Activated T-helper 2 cell treated with anti-CD3 and anti-CD28 coated beads, Interferon-gamma antibody, Interleukin-2, Interleukin-4, amounts not matched to agents 10 μg/mL and 5 μg/mL and 100 μg/mL, durations not matched to agents 14 hours and 24 hours and 36 hours (primary cell): ENCODE measurements at regions not wholly inside any gene's neighbourhood (a gene's known extent, or its start where the extent isn't known, plus 50 kb on each side); places are given as distances from the start of the nearest gene placed in this dataset.

Experiments used
- DNase-seq: peaks from one replicate; pipeline ENCODE4 v3.0.0; 2021; ENCODE audit warnings: low spot score
- H3K27ac Mint-ChIP-seq: one replicate; pipeline ENCODE4 v1.8.0; 2021; ENCODE audit warnings: mixed read lengths
- H3K27me3 Mint-ChIP-seq: one replicate; pipeline ENCODE4 v1.8.0; 2021; ENCODE audit warnings: low read depth, mixed read lengths
- H3K36me3 Mint-ChIP-seq: one replicate; pipeline ENCODE4 v1.8.0; 2021; ENCODE audit warnings: low read depth, mixed read lengths
- H3K4me1 Mint-ChIP-seq: one replicate; pipeline ENCODE4 v1.8.0; 2021; ENCODE audit warnings: low read depth, mixed read lengths
- H3K4me3 Mint-ChIP-seq: one replicate; pipeline ENCODE4 v1.8.0; 2021; ENCODE audit warnings: low read depth, mild to moderate bottlenecking, moderate library complexity, mixed read lengths
- H3K9me3 Mint-ChIP-seq: one replicate; pipeline ENCODE4 v1.8.0; 2021; ENCODE audit warnings: mixed read lengths
- intact Hi-C: fragments of 100-400 bp; cut with micrococcal nuclease; formaldehyde crosslinking; loops from one replicate; pipeline ENCODE4 v1.15.1; 2023

- H3K27me3 Mint-ChIP-seq: no peaks in the 10 kb centered on the region
- peaks cover 4% of the 10 kb centered on the region for H3K4me1 Mint-ChIP-seq
- intact Hi-C loops: no loop called here
- no peaks in the 10 kb centered on the region for H3K9me3 Mint-ChIP-seq
- no peak overlapping the region for H3K4me3 Mint-ChIP-seq
- DNase-seq: no peak
- no peaks in the 10 kb centered on the region for H3K36me3 Mint-ChIP-seq
- no peak overlapping the region for H3K27ac Mint-ChIP-seq
Measured at GRCh38 chrX:39911278-39911897, 186.4 kb downstream of the BCOR start.

GRCh38 chrX:39912126-39912525 lies 185.6 kb downstream of the BCOR start:
- H3K4me3 Mint-ChIP-seq: no peak overlapping the region
- H3K27ac Mint-ChIP-seq: no peak overlapping the region

GRCh38 chrX:39915081-39915480 lies 182.7 kb downstream of the BCOR start:
- Mint-ChIP-seq H3K9me3 (no peaks in the 10 kb centered on the region), H3K27ac (no peak overlapping the region), H3K27me3 (no peaks in the 10 kb centered on the region), H3K4me3 (no peak overlapping the region), H3K36me3 (no peaks in the 10 kb centered on the region), H3K4me1 (no peaks in the 10 kb centered on the region)
- intact Hi-C loops: no loop called here
- no peak for DNase-seq

More at GRCh38 chrX:39912126-39912525, 185.6 kb downstream of the BCOR start:
- intact Hi-C loops: no loop called here
- Mint-ChIP-seq H3K4me1 (peaks cover 4% of the 10 kb centered on the region), H3K9me3 (no peaks in the 10 kb centered on the region), H3K27me3 (no peaks in the 10 kb centered on the region), H3K36me3 (no peaks in the 10 kb centered on the region)
- no peak for DNase-seq

- no peak for DNase-seq
- Mint-ChIP-seq H3K9me3 (no peaks in the 10 kb centered on the region), H3K4me1 (no peaks in the 10 kb centered on the region), H3K27me3 (no peaks in the 10 kb centered on the region), H3K36me3 (no peaks in the 10 kb centered on the region), H3K27ac (no peak overlapping the region), H3K4me3 (no peak overlapping the region)
- intact Hi-C loops: no loop called here
Measured at GRCh38 chrX:39915596-39915995, 182.2 kb downstream of the BCOR start.

- intact Hi-C loops: no loop called here
- H3K27me3 Mint-ChIP-seq: no peaks in the 10 kb centered on the region
- DNase-seq: no peak
- H3K36me3 Mint-ChIP-seq: no peaks in the 10 kb centered on the region
- no peaks in the 10 kb centered on the region for H3K9me3 Mint-ChIP-seq
- H3K27ac Mint-ChIP-seq: no peak overlapping the region
- peaks cover 4% of the 10 kb centered on the region for H3K4me1 Mint-ChIP-seq
- no peak overlapping the region for H3K4me3 Mint-ChIP-seq
Measured at GRCh38 chrX:39921838-39922237, 175.9 kb downstream of the BCOR start.

GRCh38 chrX:39922488-39922887 lies 175.3 kb downstream of the BCOR start:
- intact Hi-C loops: no loop called here
- Mint-ChIP-seq H3K27ac (no peak overlapping the region), H3K4me3 (no peak overlapping the region), H3K9me3 (no peaks in the 10 kb centered on the region), H3K4me1 (peaks cover 4% of the 10 kb centered on the region), H3K36me3 (no peaks in the 10 kb centered on the region), H3K27me3 (no peaks in the 10 kb centered on the region)
- no peak for DNase-seq

GRCh38 chrX:39922926-39923325 lies 174.8 kb downstream of the BCOR start:
- H3K4me3 Mint-ChIP-seq: no peak overlapping the region
- no peak overlapping the region for H3K27ac Mint-ChIP-seq
- H3K36me3 Mint-ChIP-seq: no peaks in the 10 kb centered on the region
- intact Hi-C loops: no loop called here
- no peaks in the 10 kb centered on the region for H3K9me3 Mint-ChIP-seq
- H3K27me3 Mint-ChIP-seq: no peaks in the 10 kb centered on the region
- peaks cover 4% of the 10 kb centered on the region for H3K4me1 Mint-ChIP-seq
- DNase-seq: no peak

- H3K27me3 Mint-ChIP-seq: no peaks in the 10 kb centered on the region
- H3K4me3 Mint-ChIP-seq: no peak overlapping the region
- H3K36me3 Mint-ChIP-seq: no peaks in the 10 kb centered on the region
- H3K9me3 Mint-ChIP-seq: no peaks in the 10 kb centered on the region
- no peak overlapping the region for H3K27ac Mint-ChIP-seq
- H3K4me1 Mint-ChIP-seq: peaks cover 4% of the 10 kb centered on the region
- intact Hi-C loops: no loop called here
- DNase-seq: no peak
Measured at GRCh38 chrX:39927380-39927779, 170.4 kb downstream of the BCOR start.

- H3K4me1 Mint-ChIP-seq: peaks cover 4% of the 10 kb centered on the region
- intact Hi-C loops: no loop called here
Measured at GRCh38 chrX:39928704-39929378, 168.9 kb downstream of the BCOR start.

GRCh38 chrX:39929379-39930025 lies 168.3 kb downstream of the BCOR start:
- intact Hi-C loops: no loop called here
- no peak overlapping the region for H3K27ac Mint-ChIP-seq
- H3K4me1 Mint-ChIP-seq: peaks cover 4% of the 10 kb centered on the region
- no peak for DNase-seq
- H3K4me3 Mint-ChIP-seq: no peak overlapping the region
- H3K36me3 Mint-ChIP-seq: no peaks in the 10 kb centered on the region
- H3K9me3 Mint-ChIP-seq: no peaks in the 10 kb centered on the region
- no peaks in the 10 kb centered on the region for H3K27me3 Mint-ChIP-seq

More at GRCh38 chrX:39928704-39929378, 168.9 kb downstream of the BCOR start:
- Mint-ChIP-seq H3K9me3 (no peaks in the 10 kb centered on the region), H3K27me3 (no peaks in the 10 kb centered on the region), H3K36me3 (no peaks in the 10 kb centered on the region), H3K4me3 (no peak overlapping the region), H3K27ac (no peak overlapping the region)
- no peak for DNase-seq

- H3K4me1 Mint-ChIP-seq: no peaks in the 10 kb centered on the region
- H3K4me3 Mint-ChIP-seq: no peak overlapping the region
- no peaks in the 10 kb centered on the region for H3K27me3 Mint-ChIP-seq
- H3K27ac Mint-ChIP-seq: no peak overlapping the region
- H3K36me3 Mint-ChIP-seq: no peaks in the 10 kb centered on the region
- H3K9me3 Mint-ChIP-seq: no peaks in the 10 kb centered on the region
- no peak for DNase-seq
- intact Hi-C loops: no loop called here
Measured at GRCh38 chrX:39930786-39931528, 166.8 kb downstream of the BCOR start.

GRCh38 chrX:39931529-39932282 lies 166.1 kb downstream of the BCOR start:
- H3K4me3 Mint-ChIP-seq: no peak overlapping the region
- H3K4me1 Mint-ChIP-seq: peaks cover 2% of the 10 kb centered on the region
- no peaks in the 10 kb centered on the region for H3K9me3 Mint-ChIP-seq
- intact Hi-C loops: no loop called here
- no peak for DNase-seq
- no peak overlapping the region for H3K27ac Mint-ChIP-seq
- H3K36me3 Mint-ChIP-seq: no peaks in the 10 kb centered on the region
- no peaks in the 10 kb centered on the region for H3K27me3 Mint-ChIP-seq
